Dermis blood vessel endothelial cell (primary cell): ENCODE measurements at regions not wholly inside any gene's neighbourhood (a gene's known extent, or its start where the extent isn't known, plus 50 kb on each side); places are given as distances from the start of the nearest gene placed in this dataset.

Source experiments
- DNase-seq: peaks from one replicate; pipeline ENCODE4 v3.0.0; 2010

GRCh38 chr2:117726747-117727146 lies 87.7 kb upstream of the DDX18 start:
- DNase-seq: no peak

- DNase-seq: no peak
Measured at GRCh38 chr2:117737846-117738245, 76.6 kb upstream of the DDX18 start.

- no peak for DNase-seq
Measured at GRCh38 chr2:117738991-117739839, 75.3 kb upstream of the DDX18 start.

- DNase-seq: no peak
Measured at GRCh38 chr2:117745537-117745936, 69.0 kb upstream of the DDX18 start.

GRCh38 chr2:117755768-117756167 lies 58.7 kb upstream of the DDX18 start:
- DNase-seq: no peak

- no peak for DNase-seq
Measured at GRCh38 chr2:117760916-117761315, 53.6 kb upstream of the DDX18 start.

- DNase-seq: no peak
Measured at GRCh38 chr2:117762454-117762853, 52.0 kb upstream of the DDX18 start.

- DNase-seq: no peak
Measured at GRCh38 chr2:117763804-117764203, 50.7 kb upstream of the DDX18 start.
